ENCODE measurements at regions not wholly inside any gene's neighbourhood (a gene's known extent, or its start where the extent isn't known, plus 50 kb on each side); places are given as distances from the start of the nearest gene placed in this dataset.

DNA sequence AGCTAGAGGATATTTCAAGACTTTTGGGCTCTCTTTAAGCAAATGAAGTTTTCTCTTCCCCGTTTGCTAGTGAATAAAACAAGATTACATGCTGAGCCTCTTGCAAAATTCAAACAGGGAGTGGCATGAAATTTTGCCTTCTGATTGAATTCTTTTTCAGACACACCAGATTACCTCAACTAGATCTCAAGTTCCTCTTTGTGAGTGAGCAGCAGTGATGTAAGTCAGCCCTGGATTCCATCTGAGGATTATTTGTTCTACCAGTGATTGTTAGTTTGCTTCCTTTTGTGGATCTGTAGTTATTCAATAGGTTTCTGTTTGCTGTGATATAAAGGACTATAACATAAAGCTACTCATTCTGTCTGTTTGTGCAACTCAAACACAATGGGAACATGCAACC is 407.7 kb downstream of the LMO7 start:
- intact Hi-C loops (cut with micrococcal nuclease; ENCODE audit: unreplicated experiment), result no loop called here
- CTCF ChIA-PET, result no interaction called here

DNA sequence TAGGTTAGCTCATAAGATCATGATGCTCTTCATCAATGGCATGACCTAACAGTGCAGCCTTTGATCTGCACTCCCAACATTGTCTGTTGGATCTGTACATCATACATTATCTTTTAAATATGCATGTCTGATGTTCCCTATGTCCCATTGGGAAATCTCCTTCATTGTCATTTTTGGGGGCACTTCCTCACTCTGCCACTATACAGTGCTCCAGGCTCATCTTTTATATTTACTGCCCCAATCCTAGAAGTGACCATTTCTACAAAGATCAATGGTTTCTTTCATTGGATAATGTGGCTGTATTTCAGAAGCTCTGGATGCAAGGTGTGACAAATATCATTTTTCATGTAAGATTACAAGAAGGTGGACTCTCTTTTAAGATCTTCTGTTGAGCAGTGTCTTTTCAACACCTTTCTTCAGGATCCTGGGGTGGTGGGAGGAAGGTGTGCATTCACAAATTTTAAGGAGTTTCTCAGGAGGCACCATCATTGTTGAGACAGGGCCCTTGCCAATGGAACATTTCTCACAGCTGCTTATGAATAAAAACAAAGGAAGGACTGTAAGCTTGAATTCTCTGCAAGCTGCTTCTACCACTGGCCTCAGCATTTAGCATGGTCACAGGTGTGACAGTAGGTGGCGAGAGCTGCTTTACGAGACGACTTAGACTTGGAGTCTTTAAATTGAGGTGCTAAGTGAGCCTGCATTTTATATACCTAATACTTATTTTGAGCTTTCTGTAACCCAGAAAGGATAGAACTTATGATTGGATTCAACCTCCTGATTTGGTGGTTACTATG is 403.0 kb downstream of the LMO7 start:
- Histone ChIP-seq H3K27me3 (ENCODE audit: control insufficient read depth, insufficient read depth, low read length) (no peaks in the 10 kb centered on the region), H3K4me3 (ENCODE audit: low read depth in 2 of 2, low read length in 2 of 2) (no peak overlapping the region), H3K4me1 (ENCODE audit: control insufficient read depth, insufficient read depth, low read length) (no peaks in the 10 kb centered on the region), H3K27ac (ENCODE audit: low read length) (no peak overlapping the region), H3K36me3 (ENCODE audit: control insufficient read depth, insufficient read depth, low read length) (no peaks in the 10 kb centered on the region), H3K9me3 (ENCODE audit: control insufficient read depth, insufficient read depth, low read depth, low read length) (no peaks in the 10 kb centered on the region)
- DNase-seq (ENCODE audit: low read depth, low spot score), result no peak
- POLR2A ChIA-PET, result no interaction called here
- no TSS peak for BruUV-seq (replicated peaks)
- TF ChIP-seq, protein P1, sequence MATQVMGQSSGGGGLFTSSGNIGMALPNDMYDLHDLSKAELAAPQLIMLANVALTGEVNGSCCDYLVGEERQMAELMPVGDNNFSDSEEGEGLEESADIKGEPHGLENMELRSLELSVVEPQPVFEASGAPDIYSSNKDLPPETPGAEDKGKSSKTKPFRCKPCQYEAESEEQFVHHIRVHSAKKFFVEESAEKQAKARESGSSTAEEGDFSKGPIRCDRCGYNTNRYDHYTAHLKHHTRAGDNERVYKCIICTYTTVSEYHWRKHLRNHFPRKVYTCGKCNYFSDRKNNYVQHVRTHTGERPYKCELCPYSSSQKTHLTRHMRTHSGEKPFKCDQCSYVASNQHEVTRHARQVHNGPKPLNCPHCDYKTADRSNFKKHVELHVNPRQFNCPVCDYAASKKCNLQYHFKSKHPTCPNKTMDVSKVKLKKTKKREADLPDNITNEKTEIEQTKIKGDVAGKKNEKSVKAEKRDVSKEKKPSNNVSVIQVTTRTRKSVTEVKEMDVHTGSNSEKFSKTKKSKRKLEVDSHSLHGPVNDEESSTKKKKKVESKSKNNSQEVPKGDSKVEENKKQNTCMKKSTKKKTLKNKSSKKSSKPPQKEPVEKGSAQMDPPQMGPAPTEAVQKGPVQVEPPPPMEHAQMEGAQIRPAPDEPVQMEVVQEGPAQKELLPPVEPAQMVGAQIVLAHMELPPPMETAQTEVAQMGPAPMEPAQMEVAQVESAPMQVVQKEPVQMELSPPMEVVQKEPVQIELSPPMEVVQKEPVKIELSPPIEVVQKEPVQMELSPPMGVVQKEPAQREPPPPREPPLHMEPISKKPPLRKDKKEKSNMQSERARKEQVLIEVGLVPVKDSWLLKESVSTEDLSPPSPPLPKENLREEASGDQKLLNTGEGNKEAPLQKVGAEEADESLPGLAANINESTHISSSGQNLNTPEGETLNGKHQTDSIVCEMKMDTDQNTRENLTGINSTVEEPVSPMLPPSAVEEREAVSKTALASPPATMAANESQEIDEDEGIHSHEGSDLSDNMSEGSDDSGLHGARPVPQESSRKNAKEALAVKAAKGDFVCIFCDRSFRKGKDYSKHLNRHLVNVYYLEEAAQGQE (IDR thresholded peaks at IDR 0.05; ENCODE audit: insufficient read depth in 1 of 2, low read depth in 2 of 2, low read length in 1 of 2), result no peak
- TF ChIP-seq TCF7L2 (IDR thresholded peaks at IDR 0.05; ENCODE audit: low read depth, low read length) (no peak), SIN3A (IDR thresholded peaks at IDR 0.05; ENCODE audit: borderline replicate concordance, insufficient read depth, low read depth, low read length) (no peak), POLR2AphosphoS5 (IDR thresholded peaks at IDR 0.05; ENCODE audit: low read depth, low read length) (no peak)
- TF ChIP-seq, protein P2, sequence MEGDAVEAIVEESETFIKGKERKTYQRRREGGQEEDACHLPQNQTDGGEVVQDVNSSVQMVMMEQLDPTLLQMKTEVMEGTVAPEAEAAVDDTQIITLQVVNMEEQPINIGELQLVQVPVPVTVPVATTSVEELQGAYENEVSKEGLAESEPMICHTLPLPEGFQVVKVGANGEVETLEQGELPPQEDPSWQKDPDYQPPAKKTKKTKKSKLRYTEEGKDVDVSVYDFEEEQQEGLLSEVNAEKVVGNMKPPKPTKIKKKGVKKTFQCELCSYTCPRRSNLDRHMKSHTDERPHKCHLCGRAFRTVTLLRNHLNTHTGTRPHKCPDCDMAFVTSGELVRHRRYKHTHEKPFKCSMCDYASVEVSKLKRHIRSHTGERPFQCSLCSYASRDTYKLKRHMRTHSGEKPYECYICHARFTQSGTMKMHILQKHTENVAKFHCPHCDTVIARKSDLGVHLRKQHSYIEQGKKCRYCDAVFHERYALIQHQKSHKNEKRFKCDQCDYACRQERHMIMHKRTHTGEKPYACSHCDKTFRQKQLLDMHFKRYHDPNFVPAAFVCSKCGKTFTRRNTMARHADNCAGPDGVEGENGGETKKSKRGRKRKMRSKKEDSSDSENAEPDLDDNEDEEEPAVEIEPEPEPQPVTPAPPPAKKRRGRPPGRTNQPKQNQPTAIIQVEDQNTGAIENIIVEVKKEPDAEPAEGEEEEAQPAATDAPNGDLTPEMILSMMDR (IDR thresholded peaks at IDR 0.05), result no peak
- intact Hi-C loops (cut with micrococcal nuclease; ENCODE audit: unreplicated experiment) (no loop called here), in situ Hi-C loops (cut with HindIII; ENCODE audit: low pct_unique_long_range_greater_than_20kb, low sequenced_read_pairs) (no loop called here)
- CTCF ChIA-PET, result no interaction called here
- ATAC-seq, result no peak

More for the DNA sequence above, 407.7 kb downstream of the LMO7 start:
- POLR2A ChIA-PET, result no interaction called here
- no TSS peak for BruUV-seq (replicated peaks)
- in situ Hi-C loops (cut with HindIII; ENCODE audit: low pct_unique_long_range_greater_than_20kb, low sequenced_read_pairs), result no loop called here
- no peaks in the 10 kb centered on the region for H3K4me1 ChIP-seq (ENCODE audit: control insufficient read depth, insufficient read depth, low read length)
- H3K4me3 ChIP-seq (ENCODE audit: low read depth in 2 of 2, low read length in 2 of 2), result no peak overlapping the region
- TF ChIP-seq, protein P1 (IDR thresholded peaks at IDR 0.05; ENCODE audit: insufficient read depth in 1 of 2, low read depth in 2 of 2, low read length in 1 of 2), result no peak
- TF ChIP-seq SIN3A (IDR thresholded peaks at IDR 0.05; ENCODE audit: borderline replicate concordance, insufficient read depth, low read depth, low read length) (no peak), POLR2AphosphoS5 (IDR thresholded peaks at IDR 0.05; ENCODE audit: low read depth, low read length) (no peak)
- TF ChIP-seq, protein P2 (IDR thresholded peaks at IDR 0.05), result no peak
- no peak overlapping the region for H3K27ac ChIP-seq (ENCODE audit: low read length)
- H3K9me3 ChIP-seq (ENCODE audit: control insufficient read depth, insufficient read depth, low read depth, low read length), result no peaks in the 10 kb centered on the region
- ATAC-seq, result no peak
- H3K36me3 ChIP-seq (ENCODE audit: control insufficient read depth, insufficient read depth, low read length), result no peaks in the 10 kb centered on the region
- no peaks in the 10 kb centered on the region for H3K27me3 ChIP-seq (ENCODE audit: control insufficient read depth, insufficient read depth, low read length)
- no peak for DNase-seq (ENCODE audit: low read depth, low spot score)

Data from Panc1 (cell line).